HL-60 (cell line): ENCODE measurements at regions not wholly inside any gene's neighbourhood (a gene's known extent, or its start where the extent isn't known, plus 50 kb on each side); places are given as distances from the start of the nearest gene placed in this dataset.

ENCODE experiments used
- CTCF ChIP-seq: IDR thresholded peaks from one replicate; pipeline ENCODE4 v1.5.1; 2011; ENCODE audit warnings: low read length, control low read depth, inconsistent platforms; ENCODE audit not compliant: insufficient read depth
- GABPA ChIP-seq: IDR thresholded peaks from 2 replicates; pipeline ENCODE4 v1.6.1; 2012; ENCODE audit warnings: low read depth
- POLR2AphosphoS5 ChIP-seq: IDR thresholded peaks from 2 replicates; pipeline ENCODE4 v1.6.1; 2012; ENCODE audit warnings: low read depth
- SPI1 ChIP-seq: IDR thresholded peaks from 2 replicates; pipeline ENCODE4 v1.6.1; 2012; ENCODE audit warnings: low read depth, mild to moderate bottlenecking, borderline replicate concordance
- TF ChIP-seq, protein P1 (sequence below): IDR thresholded peaks from 2 replicates; pipeline ENCODE4 v1.6.1; 2012; ENCODE audit warnings: low read depth; ENCODE audit not compliant: insufficient replicate concordance

DNA sequence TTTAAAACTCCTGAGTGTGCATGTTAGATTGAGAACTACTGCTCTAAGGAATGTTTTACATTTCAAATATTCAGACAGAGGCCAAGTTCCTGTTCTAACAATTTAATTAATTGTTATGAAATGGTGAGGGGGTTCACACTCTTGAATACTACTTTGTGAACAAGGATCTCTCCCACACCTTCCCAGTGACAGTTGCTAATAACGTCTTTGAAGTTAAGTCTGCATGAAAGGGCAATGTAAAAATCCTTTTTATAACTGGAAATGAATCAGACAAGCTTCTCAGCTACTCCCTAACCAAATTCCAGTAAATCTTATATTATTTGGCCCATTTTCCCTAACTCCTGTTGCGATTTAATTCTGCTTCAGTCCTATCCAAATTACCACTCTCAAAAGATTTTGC is 828.5 kb upstream of the ADAMTS5 start:
- TF ChIP-seq POLR2AphosphoS5 (no peak), CTCF (no peak), GABPA (no peak), SPI1 (no peak)
- TF ChIP-seq, protein P1, sequence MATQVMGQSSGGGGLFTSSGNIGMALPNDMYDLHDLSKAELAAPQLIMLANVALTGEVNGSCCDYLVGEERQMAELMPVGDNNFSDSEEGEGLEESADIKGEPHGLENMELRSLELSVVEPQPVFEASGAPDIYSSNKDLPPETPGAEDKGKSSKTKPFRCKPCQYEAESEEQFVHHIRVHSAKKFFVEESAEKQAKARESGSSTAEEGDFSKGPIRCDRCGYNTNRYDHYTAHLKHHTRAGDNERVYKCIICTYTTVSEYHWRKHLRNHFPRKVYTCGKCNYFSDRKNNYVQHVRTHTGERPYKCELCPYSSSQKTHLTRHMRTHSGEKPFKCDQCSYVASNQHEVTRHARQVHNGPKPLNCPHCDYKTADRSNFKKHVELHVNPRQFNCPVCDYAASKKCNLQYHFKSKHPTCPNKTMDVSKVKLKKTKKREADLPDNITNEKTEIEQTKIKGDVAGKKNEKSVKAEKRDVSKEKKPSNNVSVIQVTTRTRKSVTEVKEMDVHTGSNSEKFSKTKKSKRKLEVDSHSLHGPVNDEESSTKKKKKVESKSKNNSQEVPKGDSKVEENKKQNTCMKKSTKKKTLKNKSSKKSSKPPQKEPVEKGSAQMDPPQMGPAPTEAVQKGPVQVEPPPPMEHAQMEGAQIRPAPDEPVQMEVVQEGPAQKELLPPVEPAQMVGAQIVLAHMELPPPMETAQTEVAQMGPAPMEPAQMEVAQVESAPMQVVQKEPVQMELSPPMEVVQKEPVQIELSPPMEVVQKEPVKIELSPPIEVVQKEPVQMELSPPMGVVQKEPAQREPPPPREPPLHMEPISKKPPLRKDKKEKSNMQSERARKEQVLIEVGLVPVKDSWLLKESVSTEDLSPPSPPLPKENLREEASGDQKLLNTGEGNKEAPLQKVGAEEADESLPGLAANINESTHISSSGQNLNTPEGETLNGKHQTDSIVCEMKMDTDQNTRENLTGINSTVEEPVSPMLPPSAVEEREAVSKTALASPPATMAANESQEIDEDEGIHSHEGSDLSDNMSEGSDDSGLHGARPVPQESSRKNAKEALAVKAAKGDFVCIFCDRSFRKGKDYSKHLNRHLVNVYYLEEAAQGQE = no peak
